ENCODE measurements at regions not wholly inside any gene's neighbourhood (a gene's known extent, or its start where the extent isn't known, plus 50 kb on each side); places are given as distances from the start of the nearest gene placed in this dataset.

DNA sequence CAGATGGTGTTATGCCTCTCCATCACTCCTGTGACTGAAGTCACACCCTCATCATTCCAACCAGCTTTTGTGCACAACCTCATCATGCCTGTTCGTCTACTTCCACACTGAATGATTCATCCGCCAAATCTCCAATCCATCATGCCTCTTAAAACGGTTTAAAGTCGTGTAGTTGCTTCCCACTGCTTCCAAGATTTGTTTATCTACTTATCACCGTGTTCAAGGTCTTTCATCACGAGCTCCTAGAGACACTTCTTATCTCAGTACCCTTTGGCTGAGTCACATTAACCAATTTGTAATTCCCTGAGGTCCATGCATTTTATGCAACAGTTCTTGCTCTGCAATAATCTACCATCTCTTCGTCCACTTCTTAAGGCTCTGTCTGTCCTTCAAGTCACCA, 592.3 kb upstream of the ID2 start:
- TF ChIP-seq, protein P1, sequence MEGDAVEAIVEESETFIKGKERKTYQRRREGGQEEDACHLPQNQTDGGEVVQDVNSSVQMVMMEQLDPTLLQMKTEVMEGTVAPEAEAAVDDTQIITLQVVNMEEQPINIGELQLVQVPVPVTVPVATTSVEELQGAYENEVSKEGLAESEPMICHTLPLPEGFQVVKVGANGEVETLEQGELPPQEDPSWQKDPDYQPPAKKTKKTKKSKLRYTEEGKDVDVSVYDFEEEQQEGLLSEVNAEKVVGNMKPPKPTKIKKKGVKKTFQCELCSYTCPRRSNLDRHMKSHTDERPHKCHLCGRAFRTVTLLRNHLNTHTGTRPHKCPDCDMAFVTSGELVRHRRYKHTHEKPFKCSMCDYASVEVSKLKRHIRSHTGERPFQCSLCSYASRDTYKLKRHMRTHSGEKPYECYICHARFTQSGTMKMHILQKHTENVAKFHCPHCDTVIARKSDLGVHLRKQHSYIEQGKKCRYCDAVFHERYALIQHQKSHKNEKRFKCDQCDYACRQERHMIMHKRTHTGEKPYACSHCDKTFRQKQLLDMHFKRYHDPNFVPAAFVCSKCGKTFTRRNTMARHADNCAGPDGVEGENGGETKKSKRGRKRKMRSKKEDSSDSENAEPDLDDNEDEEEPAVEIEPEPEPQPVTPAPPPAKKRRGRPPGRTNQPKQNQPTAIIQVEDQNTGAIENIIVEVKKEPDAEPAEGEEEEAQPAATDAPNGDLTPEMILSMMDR (IDR thresholded peaks at IDR 0.05), result no peak
- TF ChIP-seq POLR2A (IDR thresholded peaks at IDR 0.05), result no peak
